ENCODE measurements at regions not wholly inside any gene's neighbourhood (a gene's known extent, or its start where the extent isn't known, plus 50 kb on each side); places are given as distances from the start of the nearest gene placed in this dataset.

- TF ChIP-seq CTCF (IDR thresholded peaks at IDR 0.05; ENCODE audit: low read depth, low read length): no peak
- Histone ChIP-seq H3K4me1 (ENCODE audit: low read depth) (peaks cover 4% of the 10 kb centered on the region), H3K27me3 (no peaks in the 10 kb centered on the region), H3K4me3 (no peak overlapping the region), H3K36me3 (no peaks in the 10 kb centered on the region), H3K9me3 (ENCODE audit: low read depth) (no peaks in the 10 kb centered on the region), H3K27ac (no peak overlapping the region)
- no peak for DNase-seq (ENCODE audit: low read depth in 1 of 2, low spot score in 1 of 2)
These were observed 262.9 kb downstream of the MN1 start for GRCh38 chr22:27538666-27539065.

GRCh38 chr22:27540247-27540646 lies 261.3 kb downstream of the MN1 start:
- H3K4me3 ChIP-seq: no peak overlapping the region
- peaks cover 9% of the 10 kb centered on the region for H3K4me1 ChIP-seq (ENCODE audit: low read depth)
- no peaks in the 10 kb centered on the region for H3K9me3 ChIP-seq (ENCODE audit: low read depth)
- no peaks in the 10 kb centered on the region for H3K36me3 ChIP-seq
- no peak for DNase-seq (ENCODE audit: low read depth in 1 of 2, low spot score in 1 of 2)
- TF ChIP-seq CTCF (IDR thresholded peaks at IDR 0.05; ENCODE audit: low read depth, low read length): no peak
- no peaks in the 10 kb centered on the region for H3K27me3 ChIP-seq
- H3K27ac ChIP-seq: no peak overlapping the region

- no peaks in the 10 kb centered on the region for H3K9me3 ChIP-seq (ENCODE audit: low read depth)
- no peak overlapping the region for H3K27ac ChIP-seq
- no peak for TF ChIP-seq CTCF (IDR thresholded peaks at IDR 0.05; ENCODE audit: low read depth, low read length)
- H3K4me1 ChIP-seq (ENCODE audit: low read depth): peaks cover 11% of the 10 kb centered on the region
- H3K36me3 ChIP-seq: no peaks in the 10 kb centered on the region
- H3K27me3 ChIP-seq: no peaks in the 10 kb centered on the region
- H3K4me3 ChIP-seq: no peak overlapping the region
- no peak for DNase-seq (ENCODE audit: low read depth in 1 of 2, low spot score in 1 of 2)
These were observed 260.7 kb downstream of the MN1 start for GRCh38 chr22:27540656-27541396.

- no peak for DNase-seq (ENCODE audit: low read depth in 1 of 2, low spot score in 1 of 2)
- no peak overlapping the region for H3K27ac ChIP-seq
- H3K9me3 ChIP-seq (ENCODE audit: low read depth): no peaks in the 10 kb centered on the region
- H3K4me1 ChIP-seq (ENCODE audit: low read depth): peaks cover 11% of the 10 kb centered on the region
- no peak for TF ChIP-seq CTCF (IDR thresholded peaks at IDR 0.05; ENCODE audit: low read depth, low read length)
- no peak overlapping the region for H3K4me3 ChIP-seq
- no peaks in the 10 kb centered on the region for H3K27me3 ChIP-seq
- H3K36me3 ChIP-seq: no peaks in the 10 kb centered on the region
These were observed 259.7 kb downstream of the MN1 start for GRCh38 chr22:27541836-27542235.

- no peak overlapping the region for H3K27ac ChIP-seq
- DNase-seq (ENCODE audit: low read depth in 1 of 2, low spot score in 1 of 2): peak in 1 of 2 donors; percentile 25
- H3K9me3 ChIP-seq (ENCODE audit: low read depth): no peaks in the 10 kb centered on the region
- peaks cover 11% of the 10 kb centered on the region for H3K4me1 ChIP-seq (ENCODE audit: low read depth)
- TF ChIP-seq CTCF (IDR thresholded peaks at IDR 0.05; ENCODE audit: low read depth, low read length): no peak
- no peaks in the 10 kb centered on the region for H3K36me3 ChIP-seq
- H3K4me3 ChIP-seq: no peak overlapping the region
- H3K27me3 ChIP-seq: no peaks in the 10 kb centered on the region
These were observed 259.0 kb downstream of the MN1 start for GRCh38 chr22:27542602-27543001.

All from cardiac muscle cell (in vitro differentiated cells and primary cell).